GM19397 (cell line): ENCODE measurements at regions not wholly inside any gene's neighbourhood (a gene's known extent, or its start where the extent isn't known, plus 50 kb on each side); places are given as distances from the start of the nearest gene placed in this dataset.
A peak's percentile ranks its signal among the peaks of the same experiment; 100 is the strongest.
"Not testable (repeated sequence)": the region's sequence is repeated elsewhere in the genome, so short reads cannot be mapped to it uniquely, and the experiment has no call there.

Experiments
- ATAC-seq: cut with Tn5 transposase; IDR thresholded peaks from one replicate; pipeline ENCODE4 v1.9.1; 2021; ENCODE audit warnings: mild to moderate bottlenecking, moderate library complexity; ENCODE audit not compliant: unreplicated experiment

GRCh38 chr4:77358315-77358928 is 201.4 kb downstream of the CCNG2 start:
- no peak for ATAC-seq

- ATAC-seq, result no peak
Observed at GRCh38 chr4:77360451-77360850, 203.4 kb downstream of the CCNG2 start.

- not testable (repeated sequence) for ATAC-seq
Observed at GRCh38 chr4:77366876-77367275, 209.9 kb downstream of the CCNG2 start.

GRCh38 chr4:77367638-77368037 is 210.6 kb downstream of the CCNG2 start:
- no peak for ATAC-seq

GRCh38 chr4:77372375-77372774 is 215.4 kb downstream of the CCNG2 start:
- ATAC-seq, result no peak

GRCh38 chr4:77375866-77376607 is 219.0 kb downstream of the CCNG2 start:
- no peak for ATAC-seq

GRCh38 chr4:77376788-77377460 is 219.9 kb downstream of the CCNG2 start:
- no peak for ATAC-seq

GRCh38 chr4:77384094-77384493 is 221.5 kb upstream of the CXCL13 start:
- no peak for ATAC-seq

- no peak for ATAC-seq
Observed at GRCh38 chr4:77385124-77385969, 220.3 kb upstream of the CXCL13 start.

- no peak for ATAC-seq
Observed at GRCh38 chr4:77393996-77394395, 211.6 kb upstream of the CXCL13 start.

- no peak for ATAC-seq
Observed at GRCh38 chr4:77395481-77395880, 210.1 kb upstream of the CXCL13 start.

GRCh38 chr4:77398256-77398655 is 207.4 kb upstream of the CXCL13 start:
- ATAC-seq, result no peak

- no peak for ATAC-seq
Observed at GRCh38 chr4:77399831-77400230, 205.8 kb upstream of the CXCL13 start.

- no peak for ATAC-seq
Observed at GRCh38 chr4:77413766-77414165, 191.9 kb upstream of the CXCL13 start.

- ATAC-seq, result no peak
Observed at GRCh38 chr4:77415689-77416088, 189.9 kb upstream of the CXCL13 start.

- no peak for ATAC-seq
Observed at GRCh38 chr4:77418333-77418732, 187.3 kb upstream of the CXCL13 start.

GRCh38 chr4:77430847-77431246 is 174.8 kb upstream of the CXCL13 start:
- ATAC-seq, result no peak

GRCh38 chr4:77431546-77431945 is 174.1 kb upstream of the CXCL13 start:
- ATAC-seq, result no peak

GRCh38 chr4:77432717-77433417 is 172.8 kb upstream of the CXCL13 start:
- ATAC-seq, result no peak

GRCh38 chr4:77433418-77433733 is 172.2 kb upstream of the CXCL13 start:
- ATAC-seq, result peak; percentile 84
